PFSK-1 (cell line): ENCODE measurements at regions not wholly inside any gene's neighbourhood (a gene's known extent, or its start where the extent isn't known, plus 50 kb on each side); places are given as distances from the start of the nearest gene placed in this dataset.

ENCODE experiments used
- FOXP2 ChIP-seq: optimal IDR thresholded peaks from 2 replicates; pipeline ENCODE3; 2011; ENCODE audit warnings: borderline replicate concordance, control low read depth, inconsistent platforms; ENCODE audit not compliant: insufficient read depth; ENCODE audit errors: extremely low read length, extremely low read depth
- POLR2AphosphoS5 ChIP-seq: IDR thresholded peaks from 2 replicates; pipeline ENCODE4 v1.6.1; 2012; ENCODE audit warnings: low read depth, mild to moderate bottlenecking, control low read depth, low read length, moderate library complexity
- REST ChIP-seq, 2 experiments: IDR thresholded peaks; 2 replicates each; pipeline versions ENCODE4 v1.6.1 to v1.8.0; 2011 to 2012; ENCODE audit warnings: low read depth in 2 of 2, low read length in 2 of 2, control low read depth in 1 of 2, inconsistent platforms in 1 of 2, mild to moderate bottlenecking in 1 of 2, moderate library complexity in 1 of 2; ENCODE audit not compliant: insufficient read depth in 1 of 2
- SIN3A ChIP-seq: IDR thresholded peaks from 2 replicates; pipeline ENCODE4 v1.6.1; 2012; ENCODE audit warnings: mild to moderate bottlenecking, low read length, moderate library complexity, borderline replicate concordance; ENCODE audit not compliant: insufficient read depth
- TAF1 ChIP-seq: IDR thresholded peaks from 2 replicates; pipeline ENCODE4 v1.6.1; 2012; ENCODE audit warnings: low read length, control low read depth, borderline replicate concordance; ENCODE audit not compliant: insufficient read depth

GRCh38 chr6:149127212-149127611, 190.3 kb upstream of the TAB2 start:
- TF ChIP-seq REST (IDR thresholded peaks at IDR 0.05; ENCODE audit: insufficient read depth in 1 of 2, low read depth in 2 of 2, low read length in 2 of 2): no peak

- TF ChIP-seq REST (IDR thresholded peaks at IDR 0.05; ENCODE audit: insufficient read depth in 1 of 2, low read depth in 2 of 2, low read length in 2 of 2) (no peak), POLR2AphosphoS5 (no peak)
These were observed 188.9 kb upstream of the TAB2 start for GRCh38 chr6:149128489-149129145.

- no peak for TF ChIP-seq FOXP2
- TF ChIP-seq TAF1: no peak
- no peak for TF ChIP-seq POLR2AphosphoS5
- TF ChIP-seq REST (IDR thresholded peaks at IDR 0.05; ENCODE audit: insufficient read depth in 1 of 2, low read depth in 2 of 2, low read length in 2 of 2): no peak
- TF ChIP-seq SIN3A: no peak
These were observed 188.0 kb upstream of the TAB2 start for GRCh38 chr6:149129371-149130077.

GRCh38 chr6:149130090-149130489, 187.4 kb upstream of the TAB2 start:
- TF ChIP-seq SIN3A (no peak), FOXP2 (no peak)

GRCh38 chr6:149130508-149130907, 187.0 kb upstream of the TAB2 start:
- no peak for TF ChIP-seq REST (IDR thresholded peaks at IDR 0.05; ENCODE audit: insufficient read depth in 1 of 2, low read depth in 2 of 2, low read length in 2 of 2)
- TF ChIP-seq SIN3A: no peak
- no peak for TF ChIP-seq FOXP2
- TF ChIP-seq POLR2AphosphoS5: no peak
- no peak for TF ChIP-seq TAF1
